MG63 (cell line): ENCODE measurements at regions not wholly inside any gene's neighbourhood (a gene's known extent, or its start where the extent isn't known, plus 50 kb on each side); places are given as distances from the start of the nearest gene placed in this dataset.
"Not testable (repeated sequence)": the region's sequence is repeated elsewhere in the genome, so short reads cannot be mapped to it uniquely, and the experiment has no call there.

Experiments used
- DNase-seq: peaks from one replicate; pipeline ENCODE4 v3.0.0-alpha.2; 2020
- H3K27me3 ChIP-seq: fragments of 250-450 bp; sonication (Bioruptor Pico); 2 replicates; pipeline ENCODE4 v1.5.1; 2020; ENCODE audit warnings: mild to moderate bottlenecking, moderate library complexity
- H3K36me3 ChIP-seq: fragments of 250-450 bp; sonication (Bioruptor Pico); 2 replicates; pipeline ENCODE4 v1.5.1; 2020; ENCODE audit warnings: mild to moderate bottlenecking, moderate library complexity
- H3K4me3 ChIP-seq: fragments of 250-450 bp; sonication (Bioruptor Pico); 2 replicates; pipeline ENCODE4 v1.5.1; 2020; ENCODE audit warnings: mild to moderate bottlenecking, moderate library complexity
- H3K9me3 ChIP-seq: fragments of 250-450 bp; sonication (Bioruptor Pico); 2 replicates; pipeline ENCODE4 v1.5.1; 2020; ENCODE audit warnings: mild to moderate bottlenecking, moderate library complexity

GRCh38 chr1:148679050-148679786, 69.4 kb upstream of the NUDT4B start:
- H3K36me3 ChIP-seq, result not testable (repeated sequence)
- peak; percentile 52 for DNase-seq

GRCh38 chr1:148679787-148680326, 68.7 kb upstream of the NUDT4B start:
- not testable (repeated sequence) for DNase-seq, H3K27me3 ChIP-seq, H3K9me3 ChIP-seq, H3K36me3 ChIP-seq
- peak overlapping the region; percentile 64 for H3K4me3 ChIP-seq

More at GRCh38 chr1:148679050-148679786, 69.4 kb upstream of the NUDT4B start:
- not testable (repeated sequence) for H3K9me3 ChIP-seq, H3K27me3 ChIP-seq
- peak overlapping the region; percentile 64 for H3K4me3 ChIP-seq

GRCh38 chr1:148686735-148687134, 61.8 kb upstream of the NUDT4B start:
- not testable (repeated sequence) for DNase-seq, H3K9me3 ChIP-seq, H3K27me3 ChIP-seq, H3K36me3 ChIP-seq, H3K4me3 ChIP-seq

GRCh38 chr1:148687376-148687775, 61.2 kb upstream of the NUDT4B start:
- not testable (repeated sequence) for H3K9me3 ChIP-seq, H3K27me3 ChIP-seq, DNase-seq, H3K4me3 ChIP-seq, H3K36me3 ChIP-seq
